Adrenal gland (tissue), 9 donors: ENCODE measurements at regions not wholly inside any gene's neighbourhood (a gene's known extent, or its start where the extent isn't known, plus 50 kb on each side); places are given as distances from the start of the nearest gene placed in this dataset.

ENCODE experiments used
- DNase-seq, 7 donors: peaks; one replicate each; pipeline ENCODE4 v3.0.0-alpha.2; 2019 to 2020
- H3K27ac ChIP-seq, 5 donors: fragments of 200-600 bp; sonication (generic) in 4 of 5; 1 replicate in 3 of 5; 2 replicates in 2 of 5; pipeline versions ENCODE4 v1.5.1 to v1.8.0; 2016 to 2020; ENCODE audit warnings: mild to moderate bottlenecking in 1 of 5
- H3K27me3 ChIP-seq: fragments of 200-600 bp; 2 replicates; pipeline ENCODE4 v1.8.0; 2021
- H3K36me3 ChIP-seq, 2 donors: fragments of 200-600 bp; replicated peaks in 1 of 2; 1 replicate in 1 of 2; 2 replicates in 1 of 2; pipeline versions ENCODE4 v1.5.1 to v1.8.0; 2018 to 2022
- H3K4me1 ChIP-seq, 2 donors: fragments of 200-600 bp; replicated peaks in 1 of 2; 1 replicate in 1 of 2; 2 replicates in 1 of 2; pipeline versions ENCODE4 v1.5.1 to v1.8.0; 2018 to 2021
- H3K4me3 ChIP-seq, 4 donors: fragments of 200-600 bp; sonication (generic) in 3 of 4; one replicate each; pipeline ENCODE4 v1.5.1; 2016 to 2018
- H3K9me3 ChIP-seq, 3 donors: fragments of 200-600 bp; sonication (generic) in 1 of 3; replicated peaks in 1 of 3; 1 replicate in 2 of 3; 2 replicates in 1 of 3; pipeline versions ENCODE4 v1.5.1 to v1.8.0; 2016 to 2021
- CTCF ChIP-seq, 6 experiments: fragments of 450-650 bp in 4 of 6; fragments of 200-600 bp in 2 of 6; sonication (generic) in 1 of 6; IDR thresholded peaks; 1 replicate in 5 of 6; 2 replicates in 1 of 6; pipeline versions ENCODE4 v1.5.1 to v1.8.0; 2016 to 2021; ENCODE audit warnings: antibody characterized with exemption in 6 of 6, mild to moderate bottlenecking in 2 of 6, moderate library complexity in 1 of 6
- POLR2A ChIP-seq, 2 donors: fragments of 450-650 bp; IDR thresholded peaks; one replicate each; pipeline ENCODE4 v1.6.1; 2017; ENCODE audit warnings: antibody characterized with exemption in 2 of 2, mild to moderate bottlenecking in 2 of 2, moderate library complexity in 1 of 2
- WGBS, 4 donors: extraction: QIAGEN DNeasy Blood & Tissue Kit in 2 of 4; methylation state at CpG; one replicate each; pipeline versions ENCODE4 v1.1.5 to v1.1.7; 2013 to 2017; 5-methylcytosine and 5-hydroxymethylcytosine counted together
- intact Hi-C, 2 donors: fragments of 100-400 bp; cut with DNase I; formaldehyde crosslinking; loops; one replicate each; pipeline versions ENCODE4 v1.14.1 to v1.15.0; 2022 to 2023
- donor health status: healthy with polysubstance abuse.
- donor health status: Bipolar disorder and iron deficiency.
- donor health status: DM: yes; HTN: yes; CAD: no.
- donor health status: DM: no; HTN: no; CAD: no.
- donor health status: DM: no; HTN: no; CAD: no.

- 77 to 93% (median 82%) methylated on average over 6 of the region's 6 CpGs for WGBS, 4 donors
- Histone ChIP-seq H3K27me3 (no peaks in the 10 kb centered on the region), H3K4me1 (peaks cover 0 to 13% of the 10 kb centered on the region in 2 donors), H3K4me3 (no peak overlapping the region), H3K36me3 (no peaks in the 10 kb centered on the region), H3K9me3 (no peaks in the 10 kb centered on the region), H3K27ac (no peak overlapping the region)
- DNase-seq: no peak
- no peak for TF ChIP-seq POLR2A (IDR thresholded peaks at IDR 0.05)
- TF ChIP-seq CTCF (IDR thresholded peaks at IDR 0.05): no peak
- intact Hi-C loops: no loop called here
Measured at GRCh38 chr17:43332230-43332629, 66.6 kb upstream of the ARL4D start.

GRCh38 chr17:43330876-43331639 is 67.7 kb upstream of the ARL4D start:
- DNase-seq: no peak
- Histone ChIP-seq H3K4me1 (peaks cover 0 to 14% of the 10 kb centered on the region in 2 donors), H3K4me3 (no peak overlapping the region), H3K27me3 (no peaks in the 10 kb centered on the region), H3K27ac (no peak overlapping the region), H3K36me3 (no peaks in the 10 kb centered on the region), H3K9me3 (no peaks in the 10 kb centered on the region)
- TF ChIP-seq CTCF (IDR thresholded peaks at IDR 0.05) (no peak), POLR2A (IDR thresholded peaks at IDR 0.05) (no peak)
- WGBS, 4 donors: 68 to 83% (median 70%) methylated on average over 12 of the region's 12 CpGs
- intact Hi-C loops: no loop called here

GRCh38 chr17:43329183-43329582 is 69.6 kb upstream of the ARL4D start:
- Histone ChIP-seq H3K9me3 (no peaks in the 10 kb centered on the region), H3K27ac (no peak overlapping the region), H3K27me3 (no peaks in the 10 kb centered on the region), H3K4me3 (no peak overlapping the region), H3K4me1 (peaks cover 0 to 9% of the 10 kb centered on the region in 2 donors), H3K36me3 (no peaks in the 10 kb centered on the region)
- TF ChIP-seq CTCF (IDR thresholded peaks at IDR 0.05) (no peak), POLR2A (IDR thresholded peaks at IDR 0.05) (no peak)
- WGBS, 4 donors: 79 to 88% (median 84%) methylated on average over 6 of the region's 6 CpGs
- DNase-seq: no peak
- intact Hi-C loops: no loop called here

GRCh38 chr17:43328650-43329049 is 70.1 kb upstream of the ARL4D start:
- no peaks in the 10 kb centered on the region for H3K36me3 ChIP-seq
- TF ChIP-seq POLR2A (IDR thresholded peaks at IDR 0.05) (no peak), CTCF (IDR thresholded peaks at IDR 0.05) (no peak)
- no peaks in the 10 kb centered on the region for H3K9me3 ChIP-seq
- no peaks in the 10 kb centered on the region for H3K27me3 ChIP-seq
- H3K4me1 ChIP-seq: peaks cover 0 to 6% of the 10 kb centered on the region in 2 donors
- no peak overlapping the region for H3K4me3 ChIP-seq
- intact Hi-C loops: no loop called here
- no peak for DNase-seq
- 62 to 82% (median 66%) methylated on average over 3 of the region's 3 CpGs for WGBS, 4 donors
- no peak overlapping the region for H3K27ac ChIP-seq
